SK-N-SH (cell line): ENCODE measurements at regions not wholly inside any gene's neighbourhood (a gene's known extent, or its start where the extent isn't known, plus 50 kb on each side); places are given as distances from the start of the nearest gene placed in this dataset.

ENCODE experiments used
- CTCF ChIA-PET: fragments of 300-600, 350-600 bp; formaldehyde crosslinking; extraction: SDS; loops from one replicate; lab custom pipeline; 2021; lab: Yijun Ruan, JAX
- POLR2A ChIA-PET: fragments of 350-600 bp; sonication (Branson Sonifier 250); formaldehyde crosslinking; extraction: SDS; loops from one replicate; lab custom pipeline; 2020; ENCODE audit warnings: antibody characterized with exemption, inconsistent platforms; lab: Yijun Ruan, JAX
- DNase-seq: peaks from one replicate; pipeline ENCODE4 v3.0.0; 2012
- H2AFZ ChIP-seq: fragments of 200-600 bp; sonication (generic); 2 replicates; pipeline ENCODE4 v1.8.1; 2016; ENCODE audit warnings: antibody characterized with exemption, mild to moderate bottlenecking, low read depth
- H3F3A ChIP-seq: fragments of 200-600 bp; sonication (generic); replicated peaks from 2 replicates; pipeline ENCODE3; 2016; ENCODE audit warnings: antibody characterized with exemption, mild to moderate bottlenecking; ENCODE audit not compliant: insufficient read depth
- H3K27ac ChIP-seq, 2 experiments: fragments of 200-500 bp in 1 of 2; fragments of 200-600 bp in 1 of 2; sonication (Bioruptor generic) in 1 of 2; sonication (generic), shearing (Covaris generic) in 1 of 2; 2 replicates each; pipeline versions ENCODE4 v1.5.1 to v1.6.1; 2014 to 2016; ENCODE audit warnings: low read depth in 2 of 2, inconsistent platforms in 1 of 2, low read length in 1 of 2, mild to moderate bottlenecking in 1 of 2, mixed read lengths in 1 of 2
- H3K27me3 ChIP-seq: fragments of 200-600 bp; sonication (generic), shearing (Covaris generic); 2 replicates; pipeline ENCODE4 v1.6.1; 2016; ENCODE audit warnings: mixed run types; ENCODE audit not compliant: insufficient read depth
- H3K36me3 ChIP-seq, 2 experiments: fragments of 200-500 bp in 1 of 2; fragments of 200-600 bp in 1 of 2; sonication (Bioruptor generic) in 1 of 2; sonication (generic) in 1 of 2; replicated peaks in 1 of 2; 2 replicates each; pipeline versions ENCODE3 to v1.5.1; 2014 to 2016; ENCODE audit warnings: low read length in 1 of 2, mild to moderate bottlenecking in 1 of 2; ENCODE audit not compliant: insufficient read depth in 2 of 2, control insufficient read depth in 1 of 2
- H3K4me1 ChIP-seq, 2 experiments: fragments of 200-500 bp in 1 of 2; fragments of 200-600 bp in 1 of 2; sonication (Bioruptor generic) in 1 of 2; sonication (generic), shearing (Covaris generic) in 1 of 2; 2 replicates each; pipeline versions ENCODE4 v1.5.1 to v1.6.1; 2014 to 2016; ENCODE audit warnings: low read depth in 1 of 2, low read length in 1 of 2, mixed run types in 1 of 2; ENCODE audit not compliant: insufficient read depth in 2 of 2, control insufficient read depth in 1 of 2
- H3K4me2 ChIP-seq: fragments of 200-600 bp; sonication (generic), shearing (Covaris generic); 2 replicates; pipeline ENCODE4 v1.6.1; 2017; ENCODE audit warnings: mixed run types
- H3K4me3 ChIP-seq, 2 experiments: fragments of 200-500 bp in 1 of 2; fragments of 200-600 bp in 1 of 2; sonication (Bioruptor generic) in 1 of 2; sonication (generic), shearing (Covaris generic) in 1 of 2; 2 replicates each; pipeline versions ENCODE4 v1.5.1 to v1.8.1; 2014 to 2016; ENCODE audit warnings: low read depth in 2 of 2, inconsistent platforms in 1 of 2, low read length in 1 of 2, mild to moderate bottlenecking in 1 of 2, mixed read lengths in 1 of 2, moderate library complexity in 1 of 2
- H3K79me2 ChIP-seq: fragments of 200-600 bp; sonication (generic); 2 replicates; pipeline ENCODE4 v1.8.1; 2017; ENCODE audit warnings: mild to moderate bottlenecking; ENCODE audit not compliant: insufficient read depth
- H3K9ac ChIP-seq: fragments of 200-600 bp; sonication (generic); 2 replicates; pipeline ENCODE4 v1.6.1; 2017; ENCODE audit warnings: mixed run types
- H3K9me2 ChIP-seq: fragments of 200-600 bp; sonication (generic); 2 replicates; pipeline ENCODE4 v1.6.1; 2017; ENCODE audit warnings: mixed run types
- H3K9me3 ChIP-seq: fragments of 200-600 bp; sonication (generic); 2 replicates; pipeline ENCODE4 v1.6.1; 2017; ENCODE audit warnings: mixed run types, mild to moderate bottlenecking, moderate library complexity
- H4K20me1 ChIP-seq: fragments of 200-600 bp; sonication (generic); 2 replicates; pipeline ENCODE4 v1.6.1; 2017; ENCODE audit warnings: mild to moderate bottlenecking, mixed run types; ENCODE audit not compliant: insufficient read depth
- EZH2phosphoT487 ChIP-seq: fragments of 200-600 bp; sonication (generic); IDR thresholded peaks from 2 replicates; pipeline ENCODE4 v1.6.1; 2017; ENCODE audit warnings: low read depth, mixed run types, mild to moderate bottlenecking, antibody characterized with exemption, moderate library complexity, borderline replicate concordance
- FOSL2 ChIP-seq: IDR thresholded peaks from 2 replicates; pipeline ENCODE4 v1.4.0; 2012; ENCODE audit warnings: low read depth, mild to moderate bottlenecking, moderate library complexity, borderline replicate concordance
- FOXJ3 ChIP-seq: sonication (generic); formaldehyde crosslinking; IDR thresholded peaks from 2 replicates; pipeline ENCODE4 v1.5.1; 2020; ENCODE audit warnings: mild to moderate bottlenecking, missing genetic modification reagents
- GABPA ChIP-seq: IDR thresholded peaks from 2 replicates; pipeline ENCODE4 v1.4.0; 2012; ENCODE audit warnings: low read depth, mild to moderate bottlenecking
- JUND ChIP-seq: IDR thresholded peaks from 2 replicates; pipeline ENCODE4 v1.4.0; 2012
- PBX3 ChIP-seq: IDR thresholded peaks from 2 replicates; pipeline ENCODE4; 2012
- RAD21 ChIP-seq: IDR thresholded peaks from 2 replicates; pipeline ENCODE4 v1.6.1; 2012; ENCODE audit warnings: mild to moderate bottlenecking, low read length
- RFX5 ChIP-seq: IDR thresholded peaks from 2 replicates; pipeline ENCODE4 v1.6.1; 2012; ENCODE audit warnings: mild to moderate bottlenecking, improper control_type of control experiment, low read length
- TAF1 ChIP-seq: IDR thresholded peaks from 2 replicates; pipeline ENCODE4 v1.6.1; 2012; ENCODE audit warnings: low read depth, mild to moderate bottlenecking, low read length, moderate library complexity, borderline replicate concordance
- USF2 ChIP-seq: fragments of 150-350 bp; IDR thresholded peaks from 2 replicates; pipeline ENCODE4 v1.6.1; 2017; ENCODE audit warnings: antibody characterized with exemption, low read length, low read depth, borderline replicate concordance
- YY1 ChIP-seq: IDR thresholded peaks from 2 replicates; pipeline ENCODE4 v1.4.0; 2012; ENCODE audit warnings: low read depth, mild to moderate bottlenecking
- WGBS: methylation state at CpG from one replicate; pipeline ENCODE4 v1.1.6; 2017; ENCODE audit warnings: low lambda C conversion rate; 5-methylcytosine and 5-hydroxymethylcytosine counted together

- H3K36me3 ChIP-seq: no peaks in the 10 kb centered on the region
- no peak overlapping the region for H3K27ac ChIP-seq
- DNase-seq: no peak
- no peak overlapping the region for H3K4me3 ChIP-seq
- no peaks in the 10 kb centered on the region for H3K9me2 ChIP-seq
- H3K79me2 ChIP-seq: no peaks in the 10 kb centered on the region
- ChIA-PET POLR2A (no interaction called here), CTCF (interaction anchor here (1.4 kb wide), 1 partner anchor 794 kb away, joined by 3 read pairs; no protein-coding TSS in a partner anchor)
- no peak overlapping the region for H2AFZ ChIP-seq
- no peaks in the 10 kb centered on the region for H4K20me1 ChIP-seq
- H3K27me3 ChIP-seq: no peaks in the 10 kb centered on the region
- no peak overlapping the region for H3K9ac ChIP-seq
- TF ChIP-seq PBX3: no peak
- TF ChIP-seq FOSL2: no peak
- no peak for TF ChIP-seq JUND
- peaks cover 0 to 5% of the 10 kb centered on the region in 2 experiments; a peak in 2 of 4 replicates for H3K4me1 ChIP-seq
- H3K9me3 ChIP-seq: no peaks in the 10 kb centered on the region
- 54% methylated on average over 7 of the region's 7 CpGs for WGBS
- no peaks in the 10 kb centered on the region for H3F3A ChIP-seq
- H3K4me2 ChIP-seq: no peak overlapping the region
Observed at GRCh38 chr12:43277651-43278540, 274.1 kb downstream of the ADAMTS20 start.

- no peak for DNase-seq
- 55% methylated on average over 2 of the region's 2 CpGs for WGBS
- POLR2A ChIA-PET: no interaction called here
Observed at GRCh38 chr12:43273467-43273866, 278.5 kb downstream of the ADAMTS20 start.

More at GRCh38 chr12:43273467-43273866, 278.5 kb downstream of the ADAMTS20 start:
- no peak overlapping the region for H2AFZ ChIP-seq
- H3K36me3 ChIP-seq: no peaks in the 10 kb centered on the region
- H3K4me1 ChIP-seq: no peaks in the 10 kb centered on the region
- no peaks in the 10 kb centered on the region for H4K20me1 ChIP-seq
- TF ChIP-seq FOXJ3 (CRISPR knock-in tag) (no peak), GABPA (no peak), USF2 (no peak), RFX5 (no peak), JUND (no peak), RAD21 (no peak), EZH2phosphoT487 (no peak), YY1 (no peak), TAF1 (no peak)
- H3F3A ChIP-seq: no peaks in the 10 kb centered on the region
- no peaks in the 10 kb centered on the region for H3K9me3 ChIP-seq
- H3K79me2 ChIP-seq: no peaks in the 10 kb centered on the region
- no peak overlapping the region for H3K9ac ChIP-seq
- no peaks in the 10 kb centered on the region for H3K27me3 ChIP-seq
- no peak overlapping the region for H3K4me3 ChIP-seq
- H3K27ac ChIP-seq: no peak overlapping the region
- CTCF ChIA-PET: no interaction called here
- H3K4me2 ChIP-seq: no peak overlapping the region
- H3K9me2 ChIP-seq: no peaks in the 10 kb centered on the region
